ENCODE measurements at regions not wholly inside any gene's neighbourhood (a gene's known extent, or its start where the extent isn't known, plus 50 kb on each side); places are given as distances from the start of the nearest gene placed in this dataset.

DNA sequence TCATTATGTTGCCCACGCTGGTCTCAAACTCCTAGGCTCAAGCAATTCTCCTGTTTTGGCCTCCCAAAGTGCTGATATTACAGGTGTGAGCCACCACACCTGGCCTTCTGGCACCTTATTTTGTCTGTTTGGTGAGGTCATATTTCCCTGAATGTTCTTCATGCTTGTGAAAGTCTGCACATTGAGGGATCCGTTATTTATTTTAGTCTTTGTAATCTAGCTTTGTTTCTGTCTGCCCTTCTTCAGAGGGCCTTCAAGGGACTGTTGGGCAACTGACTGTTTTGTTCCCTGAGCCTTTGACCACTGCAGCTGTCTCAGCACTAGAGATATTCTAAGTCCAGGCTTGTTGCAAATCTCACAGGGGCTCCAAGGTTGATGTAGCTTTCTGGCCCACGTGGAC is 110.5 kb upstream of the RFC3 start:
- TF ChIP-seq, protein P1, sequence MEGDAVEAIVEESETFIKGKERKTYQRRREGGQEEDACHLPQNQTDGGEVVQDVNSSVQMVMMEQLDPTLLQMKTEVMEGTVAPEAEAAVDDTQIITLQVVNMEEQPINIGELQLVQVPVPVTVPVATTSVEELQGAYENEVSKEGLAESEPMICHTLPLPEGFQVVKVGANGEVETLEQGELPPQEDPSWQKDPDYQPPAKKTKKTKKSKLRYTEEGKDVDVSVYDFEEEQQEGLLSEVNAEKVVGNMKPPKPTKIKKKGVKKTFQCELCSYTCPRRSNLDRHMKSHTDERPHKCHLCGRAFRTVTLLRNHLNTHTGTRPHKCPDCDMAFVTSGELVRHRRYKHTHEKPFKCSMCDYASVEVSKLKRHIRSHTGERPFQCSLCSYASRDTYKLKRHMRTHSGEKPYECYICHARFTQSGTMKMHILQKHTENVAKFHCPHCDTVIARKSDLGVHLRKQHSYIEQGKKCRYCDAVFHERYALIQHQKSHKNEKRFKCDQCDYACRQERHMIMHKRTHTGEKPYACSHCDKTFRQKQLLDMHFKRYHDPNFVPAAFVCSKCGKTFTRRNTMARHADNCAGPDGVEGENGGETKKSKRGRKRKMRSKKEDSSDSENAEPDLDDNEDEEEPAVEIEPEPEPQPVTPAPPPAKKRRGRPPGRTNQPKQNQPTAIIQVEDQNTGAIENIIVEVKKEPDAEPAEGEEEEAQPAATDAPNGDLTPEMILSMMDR (IDR thresholded peaks at IDR 0.05; ENCODE audit: low read depth, low read length), result no peak
- no peak for DNase-seq (ENCODE audit: extremely low read depth, low read depth)

DNA sequence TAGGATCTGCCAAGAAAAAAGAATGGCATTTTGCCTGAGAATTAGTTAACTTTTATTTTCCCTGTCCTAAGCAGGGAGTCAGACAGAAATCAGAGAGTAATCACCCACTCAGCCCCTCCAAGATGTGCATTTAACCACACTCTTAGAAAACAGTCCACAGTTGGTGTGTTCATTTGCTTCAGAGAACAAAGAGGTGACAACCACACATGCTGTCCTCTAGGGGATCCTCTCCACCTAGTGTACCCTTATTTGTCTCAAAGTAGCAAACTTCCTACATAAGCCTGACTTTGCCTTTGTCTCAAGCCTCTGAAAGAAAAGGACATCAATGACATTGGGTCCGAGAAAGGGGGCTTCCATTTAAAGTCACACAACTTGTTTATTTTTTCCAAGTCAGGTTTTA is 107.0 kb upstream of the RFC3 start:
- TF ChIP-seq, protein P1 (IDR thresholded peaks at IDR 0.05; ENCODE audit: low read depth, low read length), result no peak

DNA sequence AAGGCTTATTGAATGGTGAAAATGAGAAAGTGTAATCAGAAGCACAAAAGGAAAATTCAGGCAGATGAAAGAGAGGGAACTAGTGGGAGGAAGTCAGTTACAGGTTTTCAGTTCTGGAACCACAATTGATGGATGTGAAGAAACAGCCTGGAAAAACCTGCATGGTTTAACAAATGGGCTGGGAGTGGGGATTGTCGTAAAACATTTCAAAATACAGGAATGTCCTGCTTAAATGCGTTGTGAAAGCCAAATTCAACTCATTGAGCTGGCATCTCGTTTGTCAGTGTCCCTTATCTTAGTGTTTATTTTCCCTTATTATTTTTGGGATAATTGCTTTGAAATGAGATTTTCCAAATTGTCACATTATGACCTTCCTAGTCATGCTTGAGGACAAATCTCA is 106.5 kb upstream of the RFC3 start:
- DNase-seq (ENCODE audit: extremely low read depth, low read depth), result no peak
- TF ChIP-seq, protein P1 (IDR thresholded peaks at IDR 0.05; ENCODE audit: low read depth, low read length), result no peak

More for the DNA sequence above, 107.0 kb upstream of the RFC3 start:
- no peak for DNase-seq (ENCODE audit: extremely low read depth, low read depth)

DNA sequence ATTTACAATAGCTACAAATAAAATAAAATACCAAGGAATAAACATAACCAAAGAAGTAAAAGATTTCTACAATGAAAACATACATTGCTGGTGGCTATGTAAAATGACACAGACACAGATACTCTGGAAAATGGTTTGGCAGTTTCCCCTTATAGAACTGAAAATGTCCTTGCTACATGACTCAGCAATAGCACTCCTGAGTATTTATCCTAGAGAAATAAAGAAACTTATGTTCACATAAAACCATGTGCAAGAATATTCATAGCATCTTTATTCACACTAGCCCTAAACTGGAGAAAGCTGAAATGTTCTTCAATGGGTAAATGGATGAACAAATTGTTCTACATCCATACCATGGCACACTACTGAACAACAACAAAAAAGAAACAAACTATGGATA is 100.2 kb upstream of the RFC3 start:
- TF ChIP-seq, protein P1 (IDR thresholded peaks at IDR 0.05; ENCODE audit: low read depth, low read length), result no peak
- no peak for DNase-seq (ENCODE audit: extremely low read depth, low read depth)

DNA sequence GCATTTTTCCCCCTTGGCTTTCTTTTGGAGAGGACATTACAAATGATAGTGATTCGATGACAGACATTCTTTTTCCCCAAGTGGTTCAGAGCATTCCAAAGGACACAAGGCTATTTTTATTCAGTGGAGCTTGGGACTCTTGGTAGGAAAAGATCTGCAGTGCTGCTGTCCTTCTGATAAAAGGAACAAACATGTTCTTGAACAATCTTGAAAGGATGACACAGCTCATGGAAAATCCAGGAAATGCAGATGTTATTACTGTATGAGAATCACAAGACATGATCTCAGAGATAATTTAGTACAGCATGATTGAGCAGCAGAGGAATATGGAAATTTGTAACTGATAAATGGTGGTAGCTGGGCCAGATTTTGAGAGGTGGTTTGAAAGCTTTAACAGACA is 96.2 kb upstream of the RFC3 start:
- TF ChIP-seq, protein P1 (IDR thresholded peaks at IDR 0.05; ENCODE audit: low read depth, low read length), result no peak
- DNase-seq (ENCODE audit: extremely low read depth, low read depth), result no peak

DNA sequence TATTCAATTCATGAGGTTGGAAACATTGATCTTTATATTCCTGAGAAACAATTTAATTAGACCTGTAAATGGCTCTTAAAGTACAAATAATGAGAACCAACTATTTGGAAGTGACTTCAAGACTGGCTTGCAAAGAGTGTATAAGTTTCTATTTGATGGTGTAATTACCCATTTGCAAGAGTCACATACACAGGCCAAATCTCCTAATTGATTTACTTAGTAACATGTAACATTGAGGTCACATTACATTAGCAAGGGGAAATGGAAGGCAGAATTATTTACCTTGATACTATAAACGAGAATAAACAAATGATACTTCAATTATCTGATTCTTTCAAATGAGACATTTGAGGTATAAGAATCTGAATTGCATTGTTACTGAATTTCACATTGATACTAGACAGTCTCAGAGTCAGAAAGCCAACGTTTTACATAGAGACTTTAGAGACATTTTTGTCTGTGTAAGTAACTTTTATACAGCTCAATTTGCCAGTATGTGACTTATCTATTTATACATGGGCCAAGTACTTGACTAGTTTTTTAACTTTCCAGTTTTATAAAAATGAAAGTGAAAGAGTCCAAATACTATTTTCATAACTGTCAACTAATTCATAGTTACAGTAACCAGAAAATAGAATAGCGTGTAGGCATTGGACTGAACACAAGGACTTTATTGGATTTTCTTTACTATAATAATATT is 95.6 kb upstream of the RFC3 start:
- DNase-seq (ENCODE audit: extremely low read depth, low read depth), result no peak
- TF ChIP-seq, protein P1 (IDR thresholded peaks at IDR 0.05; ENCODE audit: low read depth, low read length), result no peak

DNA sequence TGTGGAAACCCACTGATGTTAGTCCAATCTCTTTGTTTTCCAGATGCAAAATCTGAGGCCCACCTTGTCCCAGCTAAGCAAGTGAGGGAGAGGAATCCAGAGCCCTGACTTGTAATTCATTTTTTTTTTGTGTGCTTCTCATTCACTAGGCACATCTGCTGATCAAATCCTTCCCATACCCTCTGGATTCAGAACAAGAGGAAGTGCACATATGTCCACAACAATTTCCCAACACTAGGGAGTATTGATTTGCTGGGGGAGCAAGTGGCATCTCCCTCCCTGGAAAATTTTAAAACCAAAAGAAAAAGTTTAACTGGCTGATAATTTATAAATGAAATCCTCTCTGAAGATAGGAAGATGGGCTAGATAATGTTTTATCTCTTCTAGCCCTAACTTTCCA is 94.6 kb upstream of the RFC3 start:
- DNase-seq (ENCODE audit: extremely low read depth, low read depth), result no peak

More for the DNA sequence above, 94.6 kb upstream of the RFC3 start:
- TF ChIP-seq, protein P1 (IDR thresholded peaks at IDR 0.05; ENCODE audit: low read depth, low read length), result no peak
